B cell (primary cell): ENCODE measurements at regions not wholly inside any gene's neighbourhood (a gene's known extent, or its start where the extent isn't known, plus 50 kb on each side); places are given as distances from the start of the nearest gene placed in this dataset.

ENCODE experiments used
- ATAC-seq: fragments of 200-7000 bp; cut with Tn5 transposase; one replicate; pipeline ENCODE4 v1.10.0; 2021; ENCODE audit warnings: low read depth, mild to moderate bottlenecking, moderate number of reproducible peaks, moderate library complexity
- CTCF ChIA-PET: fragments of 350-600 bp; sonication (Branson Sonifier 250); formaldehyde crosslinking; loops from one replicate; lab custom pipeline; 2021; ENCODE audit warnings: antibody characterized with exemption, inconsistent platforms; lab: Charles Lee
- POLR2A ChIA-PET: fragments of 350-600 bp; sonication (Branson Sonifier 250); formaldehyde crosslinking; loops from one replicate; lab custom pipeline; 2021; ENCODE audit warnings: antibody characterized with exemption; lab: Charles Lee
- DNase-seq: peaks from one replicate; pipeline ENCODE4 v3.0.0; 2013
- H2AFZ ChIP-seq: 2 replicates; pipeline ENCODE4 v1.6.1; 2012; ENCODE audit warnings: mild to moderate bottlenecking, low read depth, low read length; ENCODE audit not compliant: insufficient read depth, poor library complexity, severe bottlenecking
- H3K27ac ChIP-seq, 2 donors: 1 replicate in 1 of 2; 2 replicates in 1 of 2; pipeline ENCODE4 v1.5.1; 2012 to 2013; ENCODE audit warnings: low read length in 2 of 2, mild to moderate bottlenecking in 2 of 2, moderate library complexity in 1 of 2
- H3K27me3 ChIP-seq, 4 experiments: fragments of 200-600 bp in 1 of 4; sonication (generic) in 1 of 4; replicated peaks in 1 of 4; 1 replicate in 2 of 4; 2 replicates in 2 of 4; pipeline versions ENCODE4 v1.6.1 to v1.7.0; 2013 to 2016; ENCODE audit warnings: low read length in 3 of 4, mild to moderate bottlenecking in 2 of 4, mixed read lengths in 1 of 4, moderate library complexity in 1 of 4; ENCODE audit not compliant: insufficient read depth in 4 of 4, control insufficient read depth in 3 of 4; ENCODE audit errors: control extremely low read depth in 1 of 4
- H3K36me3 ChIP-seq, 2 experiments: replicated peaks in 1 of 2; 1 replicate in 1 of 2; 2 replicates in 1 of 2; pipeline versions ENCODE4 v1.6.1 to v1.7.1; 2013; ENCODE audit warnings: low read length in 1 of 2; ENCODE audit not compliant: insufficient read depth in 2 of 2, control insufficient read depth in 1 of 2; ENCODE audit errors: control extremely low read depth in 1 of 2, extremely low read depth in 1 of 2
- H3K4me1 ChIP-seq, 2 donors: fragments of 200-600 bp in 1 of 2; sonication (generic) in 1 of 2; 1 replicate in 1 of 2; 2 replicates in 1 of 2; pipeline versions ENCODE4 v1.5.1 to v1.6.1; 2013 to 2017; ENCODE audit warnings: low read length in 2 of 2; ENCODE audit not compliant: control insufficient read depth in 2 of 2, insufficient read depth in 2 of 2
- H3K4me2 ChIP-seq: replicated peaks from 2 replicates; pipeline ENCODE3; 2012; ENCODE audit warnings: mild to moderate bottlenecking, low read depth, low read length; ENCODE audit not compliant: poor library complexity, severe bottlenecking
- H3K4me3 ChIP-seq, 5 experiments: fragments of 200-600 bp in 1 of 5; sonication (generic) in 1 of 5; 1 replicate in 3 of 5; 2 replicates in 2 of 5; pipeline versions ENCODE4 v1.5.1 to v1.7.0; 2011 to 2016; ENCODE audit warnings: low read length in 4 of 5, mild to moderate bottlenecking in 4 of 5, low read depth in 2 of 5, control low read depth in 1 of 5, moderate library complexity in 1 of 5; ENCODE audit not compliant: insufficient read depth in 1 of 5; ENCODE audit errors: control extremely low read depth in 1 of 5, extremely low read depth in 1 of 5
- H3K79me2 ChIP-seq: fragments of 200-600 bp; sonication (generic); one replicate; pipeline ENCODE4 v1.6.0; 2016; ENCODE audit warnings: low read length; ENCODE audit not compliant: control insufficient read depth, insufficient read depth
- H3K9ac ChIP-seq: fragments of 200-600 bp; sonication (generic); 2 replicates; pipeline ENCODE4 v1.6.1; 2017; ENCODE audit warnings: mild to moderate bottlenecking, low read length, moderate library complexity
- H3K9me3 ChIP-seq, 3 donors: one replicate each; pipeline versions ENCODE4 v1.6.1 to v1.7.1; 2013; ENCODE audit warnings: low read length in 2 of 3; ENCODE audit not compliant: control insufficient read depth in 2 of 3, insufficient read depth in 1 of 3; ENCODE audit errors: control extremely low read depth in 1 of 3
- H4K20me1 ChIP-seq: 2 replicates; pipeline ENCODE4 v1.6.0; 2012; ENCODE audit warnings: mild to moderate bottlenecking, low read length; ENCODE audit not compliant: insufficient read depth, control insufficient read depth, poor library complexity, severe bottlenecking
- H3K27ac Mint-ChIP-seq: one replicate; pipeline ENCODE4 v1.8.0; 2021; ENCODE audit warnings: mixed read lengths
- H3K27me3 Mint-ChIP-seq: one replicate; pipeline ENCODE4 v1.8.0; 2021; ENCODE audit warnings: mixed read lengths
- H3K4me1 Mint-ChIP-seq: one replicate; pipeline ENCODE4 v1.8.0; 2021; ENCODE audit warnings: mixed read lengths
- H3K4me3 Mint-ChIP-seq: one replicate; pipeline ENCODE4 v1.8.0; 2021; ENCODE audit warnings: mixed read lengths
- H3K9me3 Mint-ChIP-seq: one replicate; pipeline ENCODE4 v1.8.0; 2022; ENCODE audit warnings: mixed read lengths; ENCODE audit not compliant: insufficient read depth
- EZH2 ChIP-seq: IDR thresholded peaks from 2 replicates; pipeline ENCODE4 v1.6.1; 2012; ENCODE audit warnings: borderline replicate concordance, low read depth, mild to moderate bottlenecking, moderate library complexity, low read length; ENCODE audit not compliant: insufficient read depth, poor library complexity, severe bottlenecking
- WGBS: methylation state at CpG from one replicate; pipeline ENCODE4 v1.1.5; 2013; ENCODE audit warnings: missing lambda C conversion rate; ENCODE audit not compliant: insufficient coverage; 5-methylcytosine and 5-hydroxymethylcytosine counted together
- intact Hi-C: fragments of 100-400 bp; cut with micrococcal nuclease; formaldehyde crosslinking; loops from one replicate; pipeline ENCODE4 v1.10.0; 2022
- TF ChIP-seq, protein P1 (sequence below): fragments of 200-600 bp; IDR thresholded peaks from one replicate; pipeline ENCODE4 v1.8.0; 2022; ENCODE audit warnings: antibody characterized with exemption, mild to moderate bottlenecking

GRCh38 chr11:129319201-129319600 is 56.4 kb upstream of the BARX2 start:
- TF ChIP-seq, protein P1, sequence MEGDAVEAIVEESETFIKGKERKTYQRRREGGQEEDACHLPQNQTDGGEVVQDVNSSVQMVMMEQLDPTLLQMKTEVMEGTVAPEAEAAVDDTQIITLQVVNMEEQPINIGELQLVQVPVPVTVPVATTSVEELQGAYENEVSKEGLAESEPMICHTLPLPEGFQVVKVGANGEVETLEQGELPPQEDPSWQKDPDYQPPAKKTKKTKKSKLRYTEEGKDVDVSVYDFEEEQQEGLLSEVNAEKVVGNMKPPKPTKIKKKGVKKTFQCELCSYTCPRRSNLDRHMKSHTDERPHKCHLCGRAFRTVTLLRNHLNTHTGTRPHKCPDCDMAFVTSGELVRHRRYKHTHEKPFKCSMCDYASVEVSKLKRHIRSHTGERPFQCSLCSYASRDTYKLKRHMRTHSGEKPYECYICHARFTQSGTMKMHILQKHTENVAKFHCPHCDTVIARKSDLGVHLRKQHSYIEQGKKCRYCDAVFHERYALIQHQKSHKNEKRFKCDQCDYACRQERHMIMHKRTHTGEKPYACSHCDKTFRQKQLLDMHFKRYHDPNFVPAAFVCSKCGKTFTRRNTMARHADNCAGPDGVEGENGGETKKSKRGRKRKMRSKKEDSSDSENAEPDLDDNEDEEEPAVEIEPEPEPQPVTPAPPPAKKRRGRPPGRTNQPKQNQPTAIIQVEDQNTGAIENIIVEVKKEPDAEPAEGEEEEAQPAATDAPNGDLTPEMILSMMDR: no peak
- no peak for TF ChIP-seq EZH2
- no peak for ATAC-seq
- Histone ChIP-seq H3K4me3 (no peak overlapping the region), H3K27me3 (no peaks in the 10 kb centered on the region), H4K20me1 (no peaks in the 10 kb centered on the region), H2AFZ (no peak overlapping the region), H3K4me2 (no peak overlapping the region), H3K36me3 (no peaks in the 10 kb centered on the region), H3K9me3 (no peaks in the 10 kb centered on the region), H3K27ac (no peak overlapping the region), H3K79me2 (no peaks in the 10 kb centered on the region), H3K4me1 (no peaks in the 10 kb centered on the region), H3K9ac (no peak overlapping the region)
- no peaks in the 10 kb centered on the region for H3K4me1 Mint-ChIP-seq
- DNase-seq: no peak
- H3K9me3 Mint-ChIP-seq: no peaks in the 10 kb centered on the region
- intact Hi-C loops: no loop called here
- WGBS: 100% methylated on average over 1 of the region's 2 CpGs
- CTCF ChIA-PET: interaction anchor here (0.6 to 1.8 kb wide), 3 partner anchors 10 to 89 kb away, joined by 3 to 6 read pairs (median 3); no protein-coding TSS in a partner anchor
- POLR2A ChIA-PET: no interaction called here
- peaks cover 19% of the 10 kb centered on the region for H3K27me3 Mint-ChIP-seq
- no peak overlapping the region for H3K4me3 Mint-ChIP-seq
- no peak overlapping the region for H3K27ac Mint-ChIP-seq

- no peak overlapping the region for H3K27ac ChIP-seq
- no peaks in the 10 kb centered on the region for H3K4me1 Mint-ChIP-seq
- H3K27ac Mint-ChIP-seq: no peak overlapping the region
- TF ChIP-seq EZH2: no peak
- TF ChIP-seq, protein P1: no peak
- H3K27me3 ChIP-seq: no peaks in the 10 kb centered on the region
- H3K9ac ChIP-seq: no peak overlapping the region
- CTCF ChIA-PET: interaction anchor here (0.9 kb wide), 1 partner anchor 85 kb away, joined by 3 read pairs; no protein-coding TSS in a partner anchor
- H3K4me1 ChIP-seq: no peaks in the 10 kb centered on the region
- no CpG with 5 or more reads among the region's 4 CpGs for WGBS
- H3K27me3 Mint-ChIP-seq: peaks cover 8% of the 10 kb centered on the region
- no peaks in the 10 kb centered on the region for H3K9me3 ChIP-seq
- intact Hi-C loops: no loop called here
- H3K4me2 ChIP-seq: no peak overlapping the region
- no peaks in the 10 kb centered on the region for H3K79me2 ChIP-seq
- no peaks in the 10 kb centered on the region for H3K36me3 ChIP-seq
- no peak overlapping the region for H2AFZ ChIP-seq
- no peak for ATAC-seq
- POLR2A ChIA-PET: no interaction called here
- no peaks in the 10 kb centered on the region for H4K20me1 ChIP-seq
- H3K9me3 Mint-ChIP-seq: no peaks in the 10 kb centered on the region
- H3K4me3 ChIP-seq: no peak overlapping the region
- H3K4me3 Mint-ChIP-seq: no peak overlapping the region
- no peak for DNase-seq
Measured at GRCh38 chr11:129317571-129317970, 58.1 kb upstream of the BARX2 start.
